GM23338 (cell line): ENCODE measurements at regions not wholly inside any gene's neighbourhood (a gene's known extent, or its start where the extent isn't known, plus 50 kb on each side); places are given as distances from the start of the nearest gene placed in this dataset.
A peak's percentile ranks its signal among the peaks of the same experiment; 100 is the strongest.

Experiments used
- ATAC-seq: fragments of 200-7000 bp; cut with Tn5 transposase; 3 replicates; pipeline ENCODE4 v1.9.1; 2020
- DNase-seq: peaks from one replicate; pipeline ENCODE4 v3.0.0-alpha.2; 2015; ENCODE audit warnings: low spot score
- H2AFZ ChIP-seq: fragments of 200-600 bp; sonication (generic); 2 replicates; pipeline ENCODE4 v1.8.0; 2016; ENCODE audit warnings: antibody characterized with exemption, mild to moderate bottlenecking, moderate library complexity
- H3F3A ChIP-seq: fragments of 200-600 bp; sonication (generic); replicated peaks from 2 replicates; pipeline ENCODE4 v1.8.0; 2017; ENCODE audit warnings: antibody characterized with exemption, mixed run types, low read depth
- H3K27ac ChIP-seq: fragments of 200-600 bp; sonication (generic); 2 replicates; pipeline ENCODE4 v1.6.1; 2016; ENCODE audit warnings: low read depth
- H3K27me3 ChIP-seq: fragments of 200-600 bp; sonication (generic); 2 replicates; pipeline ENCODE4 v1.8.0; 2016; ENCODE audit warnings: mild to moderate bottlenecking, mixed run types, moderate library complexity; ENCODE audit not compliant: insufficient read depth
- H3K36me3 ChIP-seq: fragments of 200-600 bp; sonication (generic); 2 replicates; pipeline ENCODE4 v1.8.0; 2016; ENCODE audit warnings: mild to moderate bottlenecking; ENCODE audit not compliant: insufficient read depth
- H3K4me1 ChIP-seq: fragments of 200-600 bp; sonication (generic); 2 replicates; pipeline ENCODE4 v1.8.0; 2016; ENCODE audit warnings: mild to moderate bottlenecking, moderate library complexity; ENCODE audit not compliant: insufficient read depth
- H3K4me2 ChIP-seq: fragments of 200-600 bp; sonication (generic); 2 replicates; pipeline ENCODE4 v1.7.1; 2017; ENCODE audit warnings: mixed run types
- H3K4me3 ChIP-seq: fragments of 200-600 bp; sonication (generic); 2 replicates; pipeline ENCODE4 v1.6.1; 2016; ENCODE audit warnings: mixed run types
- H3K79me2 ChIP-seq: fragments of 200-600 bp; sonication (generic); replicated peaks from 2 replicates; pipeline ENCODE4 v1.8.0; 2017; ENCODE audit warnings: mild to moderate bottlenecking; ENCODE audit not compliant: insufficient read depth
- H3K9me2 ChIP-seq: fragments of 200-600 bp; sonication (generic); 2 replicates; pipeline ENCODE4 v1.8.0; 2017; ENCODE audit not compliant: insufficient read depth
- H4K20me1 ChIP-seq: fragments of 200-600 bp; sonication (generic); replicated peaks from 2 replicates; pipeline ENCODE4 v1.8.0; 2017; ENCODE audit warnings: mild to moderate bottlenecking; ENCODE audit not compliant: insufficient read depth
- H3K27ac Mint-ChIP-seq: 2 replicates; pipeline ENCODE4 v1.8.0; 2020; ENCODE audit warnings: inconsistent platforms, mild to moderate bottlenecking, moderate library complexity, mixed read lengths
- H3K27me3 Mint-ChIP-seq: 3 replicates; pipeline ENCODE4 v1.8.0; 2022; ENCODE audit warnings: low read depth, mild to moderate bottlenecking, moderate library complexity, mixed read lengths, inconsistent platforms; ENCODE audit not compliant: insufficient read depth, poor library complexity
- H3K36me3 Mint-ChIP-seq: 3 replicates; pipeline ENCODE4 v1.8.0; 2021; ENCODE audit warnings: low read depth, mild to moderate bottlenecking, inconsistent platforms, moderate library complexity, mixed read lengths
- H3K4me1 Mint-ChIP-seq: 3 replicates; pipeline ENCODE4 v1.8.0; 2020; ENCODE audit warnings: mild to moderate bottlenecking, inconsistent platforms, mixed read lengths
- H3K4me3 Mint-ChIP-seq: 3 replicates; pipeline ENCODE4 v1.8.0; 2021; ENCODE audit warnings: moderate library complexity, mild to moderate bottlenecking, inconsistent platforms, mixed read lengths
- H3K9me3 Mint-ChIP-seq: 3 replicates; pipeline ENCODE4 v1.8.0; 2020; ENCODE audit warnings: moderate library complexity, mild to moderate bottlenecking, inconsistent platforms, mixed read lengths
- CREB1 ChIP-seq: fragments of 250-450 bp; sonication (Bioruptor Pico); IDR thresholded peaks from 2 replicates; pipeline ENCODE4 v1.5.0; 2020; ENCODE audit warnings: low read depth, mild to moderate bottlenecking, moderate library complexity
- CTCF ChIP-seq, 2 experiments: fragments of 200-600 bp in 1 of 2; sonication (generic) in 1 of 2; conservative IDR thresholded peaks; 2 replicates each; pipeline versions ENCODE4 v1.5.1 to v1.6.1; 2016 to 2017; ENCODE audit warnings: antibody characterized with exemption in 2 of 2, low read depth in 2 of 2, mild to moderate bottlenecking in 2 of 2, moderate library complexity in 1 of 2
- ETS1 ChIP-seq: IDR thresholded peaks from 2 replicates; pipeline ENCODE4 v1.6.1; 2016; ENCODE audit warnings: antibody characterized with exemption
- EZH2 ChIP-seq: fragments of 200-600 bp; sonication (generic); IDR thresholded peaks from one replicate; pipeline ENCODE4 v1.8.0; 2017; ENCODE audit warnings: antibody characterized with exemption, mild to moderate bottlenecking, low read depth; ENCODE audit not compliant: unreplicated experiment
- EZH2phosphoT487 ChIP-seq: fragments of 200-600 bp; sonication (generic); IDR thresholded peaks from one replicate; pipeline ENCODE4 v1.8.1; 2018; ENCODE audit warnings: antibody characterized with exemption; ENCODE audit not compliant: unreplicated experiment
- NANOG ChIP-seq: IDR thresholded peaks from 2 replicates; pipeline ENCODE4 v1.6.1; 2016; ENCODE audit warnings: antibody characterized with exemption, borderline replicate concordance
- POLR2AphosphoS5 ChIP-seq: IDR thresholded peaks from 2 replicates; pipeline ENCODE4 v1.6.1; 2016; ENCODE audit warnings: antibody characterized with exemption, low read depth
- STAT1 ChIP-seq: IDR thresholded peaks from one replicate; pipeline ENCODE4 v1.6.1; 2016; ENCODE audit warnings: antibody characterized with exemption; ENCODE audit not compliant: unreplicated experiment
- ZNF114 ChIP-seq: fragments of 250-450 bp; sonication (Bioruptor Pico); IDR thresholded peaks from 2 replicates; pipeline ENCODE4 v1.5.0; 2020; ENCODE audit warnings: mild to moderate bottlenecking, moderate library complexity
- TF ChIP-seq, protein P1 (sequence below): IDR thresholded peaks from one replicate; pipeline ENCODE4 v1.6.1; 2018; ENCODE audit warnings: antibody characterized with exemption; ENCODE audit not compliant: unreplicated experiment

DNA sequence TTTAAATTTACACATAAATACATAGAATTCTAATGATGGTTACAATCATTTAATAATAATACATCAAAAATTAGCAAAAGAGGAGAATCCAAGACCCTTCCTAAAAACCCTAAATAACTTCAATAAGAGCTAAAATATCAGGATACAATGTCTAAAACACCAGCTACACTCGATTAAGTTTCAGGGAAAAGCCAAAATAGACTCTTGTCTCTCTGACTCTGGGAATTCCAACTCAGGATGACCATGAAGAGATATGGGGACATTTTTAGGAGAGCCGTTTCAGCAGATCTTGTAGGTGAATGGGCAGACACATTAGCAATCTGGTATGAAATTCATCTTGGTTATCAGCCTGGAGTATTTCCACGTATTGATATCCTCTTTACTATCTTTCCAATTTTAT, 193.3 kb upstream of the NR3C1 start:
- Histone ChIP-seq H3K27ac (no peak overlapping the region), H3K36me3 (no peaks in the 10 kb centered on the region), H3K27me3 (no peaks in the 10 kb centered on the region), H2AFZ (no peak overlapping the region), H3K79me2 (no peaks in the 10 kb centered on the region), H3F3A (no peaks in the 10 kb centered on the region), H3K9me2 (peaks cover 18% of the 10 kb centered on the region; the same call in 1 of the 2 replicates), H3K4me3 (no peak overlapping the region), H3K4me1 (0 out of 2 replicates have a peak, but pooled peaks cover 4% of the 10 kb centered on the region), H4K20me1 (no peaks in the 10 kb centered on the region), H3K4me2 (no peak overlapping the region)
- DNase-seq, result no peak
- H3K27ac Mint-ChIP-seq, result no peak overlapping the region
- H3K4me1 Mint-ChIP-seq, result peaks cover 16% of the 10 kb centered on the region
- H3K27me3 Mint-ChIP-seq, result no peaks in the 10 kb centered on the region
- no peaks in the 10 kb centered on the region for H3K36me3 Mint-ChIP-seq
- ATAC-seq, result no peak
- H3K9me3 Mint-ChIP-seq, result no peaks in the 10 kb centered on the region
- H3K4me3 Mint-ChIP-seq, result no peak overlapping the region
- no peak for TF ChIP-seq EZH2phosphoT487
- no peak for TF ChIP-seq POLR2AphosphoS5
- TF ChIP-seq CTCF (conservative IDR thresholded peaks at IDR 0.05; ENCODE audit: low read depth in 2 of 2), result no peak
- TF ChIP-seq, protein P1, sequence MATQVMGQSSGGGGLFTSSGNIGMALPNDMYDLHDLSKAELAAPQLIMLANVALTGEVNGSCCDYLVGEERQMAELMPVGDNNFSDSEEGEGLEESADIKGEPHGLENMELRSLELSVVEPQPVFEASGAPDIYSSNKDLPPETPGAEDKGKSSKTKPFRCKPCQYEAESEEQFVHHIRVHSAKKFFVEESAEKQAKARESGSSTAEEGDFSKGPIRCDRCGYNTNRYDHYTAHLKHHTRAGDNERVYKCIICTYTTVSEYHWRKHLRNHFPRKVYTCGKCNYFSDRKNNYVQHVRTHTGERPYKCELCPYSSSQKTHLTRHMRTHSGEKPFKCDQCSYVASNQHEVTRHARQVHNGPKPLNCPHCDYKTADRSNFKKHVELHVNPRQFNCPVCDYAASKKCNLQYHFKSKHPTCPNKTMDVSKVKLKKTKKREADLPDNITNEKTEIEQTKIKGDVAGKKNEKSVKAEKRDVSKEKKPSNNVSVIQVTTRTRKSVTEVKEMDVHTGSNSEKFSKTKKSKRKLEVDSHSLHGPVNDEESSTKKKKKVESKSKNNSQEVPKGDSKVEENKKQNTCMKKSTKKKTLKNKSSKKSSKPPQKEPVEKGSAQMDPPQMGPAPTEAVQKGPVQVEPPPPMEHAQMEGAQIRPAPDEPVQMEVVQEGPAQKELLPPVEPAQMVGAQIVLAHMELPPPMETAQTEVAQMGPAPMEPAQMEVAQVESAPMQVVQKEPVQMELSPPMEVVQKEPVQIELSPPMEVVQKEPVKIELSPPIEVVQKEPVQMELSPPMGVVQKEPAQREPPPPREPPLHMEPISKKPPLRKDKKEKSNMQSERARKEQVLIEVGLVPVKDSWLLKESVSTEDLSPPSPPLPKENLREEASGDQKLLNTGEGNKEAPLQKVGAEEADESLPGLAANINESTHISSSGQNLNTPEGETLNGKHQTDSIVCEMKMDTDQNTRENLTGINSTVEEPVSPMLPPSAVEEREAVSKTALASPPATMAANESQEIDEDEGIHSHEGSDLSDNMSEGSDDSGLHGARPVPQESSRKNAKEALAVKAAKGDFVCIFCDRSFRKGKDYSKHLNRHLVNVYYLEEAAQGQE, result no peak
- no peak for TF ChIP-seq STAT1

GRCh38 chr5:143594902-143595818, 191.7 kb upstream of the NR3C1 start:
- ATAC-seq (no peak), DNase-seq (no peak)
- no peak overlapping the region for H3K27ac ChIP-seq
- no peaks in the 10 kb centered on the region for H3K36me3 ChIP-seq
- no peak overlapping the region for H3K4me3 ChIP-seq
- 0 out of 2 replicates have a peak, but pooled peaks cover 4% of the 10 kb centered on the region for H3K4me1 ChIP-seq
- H3K27me3 ChIP-seq, result no peaks in the 10 kb centered on the region
- no peaks in the 10 kb centered on the region for H3K27me3 Mint-ChIP-seq
- H3K9me2 ChIP-seq, result 0 out of 2 replicates have a peak, but pooled peaks cover 13% of the 10 kb centered on the region
- no peak overlapping the region for H3K4me3 Mint-ChIP-seq
- H3K4me1 Mint-ChIP-seq, result peaks cover 16% of the 10 kb centered on the region
- H3K79me2 ChIP-seq, result no peaks in the 10 kb centered on the region
- H4K20me1 ChIP-seq, result no peaks in the 10 kb centered on the region
- peak overlapping the region; percentile 60; the same call in 1 of the 2 replicates for H2AFZ ChIP-seq
- peak overlapping the region; percentile 43 for H3K27ac Mint-ChIP-seq
- no peaks in the 10 kb centered on the region for H3K9me3 Mint-ChIP-seq
- no peak overlapping the region for H3K4me2 ChIP-seq
- H3F3A ChIP-seq, result no peaks in the 10 kb centered on the region
- no peaks in the 10 kb centered on the region for H3K36me3 Mint-ChIP-seq
- TF ChIP-seq CTCF (conservative IDR thresholded peaks at IDR 0.05; ENCODE audit: low read depth in 2 of 2) (no peak), EZH2 (no peak), CREB1 (CRISPR knock-in tag) (no peak), ETS1 (no peak), STAT1 (no peak), EZH2phosphoT487 (no peak), ZNF114 (no peak), POLR2AphosphoS5 (no peak), NANOG (no peak)
